HG02852 (cell line): ENCODE measurements at regions not wholly inside any gene's neighbourhood (a gene's known extent, or its start where the extent isn't known, plus 50 kb on each side); places are given as distances from the start of the nearest gene placed in this dataset.
A peak's percentile ranks its signal among the peaks of the same experiment; 100 is the strongest.
"Not testable (repeated sequence)": the region's sequence is repeated elsewhere in the genome, so short reads cannot be mapped to it uniquely, and the experiment has no call there.

Experiments used
- ATAC-seq: cut with Tn5 transposase; IDR thresholded peaks from one replicate; pipeline ENCODE4 v1.9.1; 2021; ENCODE audit warnings: mild to moderate bottlenecking, moderate library complexity; ENCODE audit not compliant: unreplicated experiment

- no peak for ATAC-seq
Measured at GRCh38 chr9:32015795-32016194, 368.6 kb upstream of the ACO1 start.

GRCh38 chr9:32045513-32045912 is 338.9 kb upstream of the ACO1 start:
- no peak for ATAC-seq

GRCh38 chr9:32067261-32067660 is 317.2 kb upstream of the ACO1 start:
- no peak for ATAC-seq

- ATAC-seq = peak; percentile 51
Measured at GRCh38 chr9:32069169-32069813, 315.2 kb upstream of the ACO1 start.

GRCh38 chr9:32069969-32070368 is 314.5 kb upstream of the ACO1 start:
- no peak for ATAC-seq

GRCh38 chr9:32072570-32072969 is 311.9 kb upstream of the ACO1 start:
- ATAC-seq = no peak

GRCh38 chr9:32092031-32092430 is 292.4 kb upstream of the ACO1 start:
- ATAC-seq = no peak

- ATAC-seq = no peak
Measured at GRCh38 chr9:32117291-32117690, 267.2 kb upstream of the ACO1 start.

- ATAC-seq = no peak
Measured at GRCh38 chr9:32128546-32128945, 255.9 kb upstream of the ACO1 start.

GRCh38 chr9:32130709-32131108 is 253.7 kb upstream of the ACO1 start:
- not testable (repeated sequence) for ATAC-seq

- no peak for ATAC-seq
Measured at GRCh38 chr9:32136700-32137339, 247.6 kb upstream of the ACO1 start.

GRCh38 chr9:32142074-32142473 is 242.4 kb upstream of the ACO1 start:
- ATAC-seq = no peak

- ATAC-seq = not testable (repeated sequence)
Measured at GRCh38 chr9:32148553-32148952, 235.9 kb upstream of the ACO1 start.

- ATAC-seq = peak; percentile 11
Measured at GRCh38 chr9:32161209-32161608, 223.2 kb upstream of the ACO1 start.

- ATAC-seq = peak; percentile 83
Measured at GRCh38 chr9:32161720-32162119, 222.7 kb upstream of the ACO1 start.

GRCh38 chr9:32166316-32166715 is 218.1 kb upstream of the ACO1 start:
- ATAC-seq = not testable (repeated sequence)

- no peak for ATAC-seq
Measured at GRCh38 chr9:32171339-32171738, 213.1 kb upstream of the ACO1 start.

GRCh38 chr9:32172256-32172655 is 212.2 kb upstream of the ACO1 start:
- ATAC-seq = no peak

- ATAC-seq = no peak
Measured at GRCh38 chr9:32177396-32177795, 207.0 kb upstream of the ACO1 start.

GRCh38 chr9:32180597-32180996 is 203.8 kb upstream of the ACO1 start:
- no peak for ATAC-seq

- no peak for ATAC-seq
Measured at GRCh38 chr9:32200241-32200640, 184.2 kb upstream of the ACO1 start.

- no peak for ATAC-seq
Measured at GRCh38 chr9:32200896-32201295, 183.5 kb upstream of the ACO1 start.

- not testable (repeated sequence) for ATAC-seq
Measured at GRCh38 chr9:32209164-32209563, 175.3 kb upstream of the ACO1 start.
